Dendritic cell treated with granulocyte-macrophage colony-stimulating factor and Interleukin-4, amounts not matched to agents 40 ng/mL and 50 ng/mL, for 4 days (primary cell): ENCODE measurements at regions not wholly inside any gene's neighbourhood (a gene's known extent, or its start where the extent isn't known, plus 50 kb on each side); places are given as distances from the start of the nearest gene placed in this dataset.

ENCODE experiments used
- H3K27ac Mint-ChIP-seq: one replicate; pipeline ENCODE4 v1.8.0; 2022; ENCODE audit warnings: mild to moderate bottlenecking, mixed read lengths
- H3K27me3 Mint-ChIP-seq: one replicate; pipeline ENCODE4 v1.8.0; 2022; ENCODE audit warnings: mild to moderate bottlenecking, mixed read lengths
- H3K36me3 Mint-ChIP-seq: one replicate; pipeline ENCODE4 v1.8.0; 2022; ENCODE audit warnings: low read depth, mixed read lengths
- H3K4me1 Mint-ChIP-seq: one replicate; pipeline ENCODE4 v1.8.0; 2022; ENCODE audit warnings: low read depth, mixed read lengths
- H3K4me3 Mint-ChIP-seq: one replicate; pipeline ENCODE4 v1.8.0; 2022; ENCODE audit warnings: mild to moderate bottlenecking, moderate library complexity, mixed read lengths
- H3K9me3 Mint-ChIP-seq: one replicate; pipeline ENCODE4 v1.8.0; 2022; ENCODE audit warnings: mixed read lengths
- intact Hi-C: fragments of 100-400 bp; cut with micrococcal nuclease; formaldehyde crosslinking; loops from one replicate; pipeline ENCODE4 v1.15.0; 2022

DNA sequence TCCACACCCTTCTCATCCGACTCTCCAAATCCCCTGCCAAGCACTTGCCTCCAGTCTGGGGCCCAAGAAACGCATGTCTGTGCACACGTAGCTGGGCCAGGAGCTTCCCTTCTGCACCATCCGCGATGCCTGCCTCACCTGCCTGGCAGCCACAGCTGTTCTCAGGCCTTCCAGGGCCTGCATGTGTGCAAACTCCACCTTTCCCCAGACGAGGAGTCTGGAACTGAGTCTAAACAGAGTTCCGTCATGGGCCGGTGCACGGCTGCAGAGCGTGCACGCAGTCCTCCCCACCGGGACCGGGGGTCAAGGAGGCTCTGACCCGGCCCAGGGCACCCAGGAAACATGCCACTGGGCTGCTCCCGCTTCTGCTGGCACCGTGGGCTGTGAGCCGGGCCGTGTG, 66.8 kb upstream of the SALL3 start:
- Mint-ChIP-seq H3K4me3 (no peak overlapping the region), H3K9me3 (peaks cover 9% of the 10 kb centered on the region), H3K36me3 (no peaks in the 10 kb centered on the region), H3K4me1 (no peaks in the 10 kb centered on the region), H3K27ac (no peak overlapping the region), H3K27me3 (peaks cover 3% of the 10 kb centered on the region)
- intact Hi-C loops: no loop called here

DNA sequence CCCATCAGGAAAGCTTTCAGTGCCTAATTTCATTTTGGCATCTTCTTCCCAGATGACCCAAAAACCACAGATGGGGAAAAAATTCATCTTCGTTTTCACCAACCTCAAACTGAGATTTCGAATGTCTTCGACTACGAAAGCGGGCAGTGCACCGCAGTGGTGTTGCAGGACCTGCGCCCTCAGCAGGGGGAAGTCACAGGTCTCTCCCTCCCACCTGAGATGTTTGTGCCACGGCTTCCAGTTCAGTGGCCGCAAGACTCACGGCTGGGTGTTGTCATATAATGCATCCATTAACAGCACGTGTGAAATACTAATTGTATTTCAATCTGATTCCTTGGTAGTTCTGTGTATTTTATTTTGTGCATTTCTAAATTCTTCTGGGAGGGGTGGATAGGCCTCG, 66.2 kb upstream of the SALL3 start:
- Mint-ChIP-seq H3K9me3 (peaks cover 9% of the 10 kb centered on the region), H3K4me3 (no peak overlapping the region), H3K36me3 (no peaks in the 10 kb centered on the region), H3K4me1 (no peaks in the 10 kb centered on the region), H3K27me3 (peaks cover 3% of the 10 kb centered on the region), H3K27ac (no peak overlapping the region)
- intact Hi-C loops: no loop called here

DNA sequence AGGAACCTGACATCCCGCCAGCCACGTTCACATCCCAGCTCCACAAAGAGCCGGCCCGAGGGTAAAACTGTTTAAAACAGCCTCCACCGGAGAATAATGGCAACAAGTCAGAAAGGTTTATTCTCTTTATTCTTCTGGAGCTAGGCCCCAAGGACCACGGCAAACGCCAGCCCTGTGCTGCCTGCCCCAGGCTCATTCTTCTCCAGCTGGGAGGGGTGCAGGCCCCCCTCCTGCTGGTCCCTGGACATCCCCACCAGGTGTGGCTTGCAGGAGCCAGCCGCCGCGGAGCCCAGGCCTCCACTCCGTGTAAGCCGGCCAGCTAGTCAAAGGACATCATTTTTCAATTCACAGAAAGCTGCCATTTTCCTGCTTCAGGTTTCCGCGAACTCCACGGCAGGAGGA, 65.8 kb upstream of the SALL3 start:
- H3K9me3 Mint-ChIP-seq: peaks cover 9% of the 10 kb centered on the region
- no peaks in the 10 kb centered on the region for H3K36me3 Mint-ChIP-seq
- peaks cover 3% of the 10 kb centered on the region for H3K27me3 Mint-ChIP-seq
- intact Hi-C loops: no loop called here
- no peaks in the 10 kb centered on the region for H3K4me1 Mint-ChIP-seq
- H3K4me3 Mint-ChIP-seq: no peak overlapping the region
- H3K27ac Mint-ChIP-seq: no peak overlapping the region

DNA sequence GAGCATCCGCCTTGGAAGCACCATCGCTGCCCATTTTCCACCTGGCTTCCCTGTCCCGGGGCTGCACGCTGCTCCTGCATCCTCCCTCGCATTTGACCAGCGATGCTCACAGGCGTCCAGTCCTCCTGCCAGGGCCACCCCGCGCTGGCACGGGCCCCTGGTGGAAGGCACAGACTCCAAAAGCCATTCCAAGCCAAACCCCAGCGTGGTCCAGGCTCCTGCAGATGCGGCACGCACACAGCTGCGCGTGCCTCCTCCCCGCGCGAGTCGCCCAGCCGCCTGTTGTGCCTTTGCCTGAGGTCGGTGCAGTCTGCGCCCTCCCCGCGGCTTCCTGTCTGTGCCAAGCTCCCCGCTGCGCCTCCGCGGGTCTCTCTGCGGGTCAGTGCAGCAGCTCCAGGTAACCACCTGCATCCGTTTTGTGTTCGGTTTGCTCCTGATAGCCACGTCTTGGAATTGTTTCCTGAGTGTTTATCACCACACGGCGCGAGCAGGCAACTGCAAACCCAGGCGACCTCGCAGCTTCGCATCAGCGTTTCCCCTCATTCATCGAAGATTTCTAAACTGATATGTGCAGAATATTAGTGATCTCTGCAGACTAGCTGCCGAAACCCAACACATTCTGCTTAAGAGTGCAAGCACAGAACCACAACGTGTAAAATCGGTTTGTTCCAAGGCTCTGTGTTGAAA, 65.2 kb upstream of the SALL3 start:
- Mint-ChIP-seq H3K36me3 (no peaks in the 10 kb centered on the region), H3K27ac (no peak overlapping the region), H3K27me3 (peaks cover 3% of the 10 kb centered on the region), H3K4me1 (no peaks in the 10 kb centered on the region), H3K9me3 (peaks cover 9% of the 10 kb centered on the region), H3K4me3 (no peak overlapping the region)
- intact Hi-C loops: no loop called here

DNA sequence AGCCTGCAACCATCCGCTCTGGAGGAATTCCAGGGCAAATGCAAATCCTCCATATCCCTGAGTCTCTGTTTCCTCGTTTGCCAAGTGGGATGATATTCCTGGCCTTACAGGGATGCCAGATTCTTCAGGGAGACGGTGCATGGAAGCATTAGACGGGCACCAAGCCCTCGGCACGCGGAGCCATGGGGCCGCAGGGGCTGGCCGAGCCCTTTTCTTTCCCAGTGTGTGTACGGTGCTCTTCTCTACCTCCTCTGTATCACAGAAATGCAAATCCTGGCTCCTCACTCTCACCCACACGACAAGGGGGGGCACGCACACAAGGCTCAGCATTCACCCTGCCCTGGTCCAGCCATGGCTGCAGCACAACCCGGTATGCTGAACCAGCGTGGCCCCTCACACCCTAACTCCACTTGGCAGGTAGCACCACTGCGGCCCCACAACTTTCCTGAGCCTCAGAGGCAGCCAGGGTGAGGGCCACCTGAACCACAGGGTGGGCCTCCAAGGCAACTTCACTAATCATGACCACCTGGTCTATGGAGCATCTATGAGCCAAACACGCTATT, 64.1 kb upstream of the SALL3 start:
- no peaks in the 10 kb centered on the region for H3K36me3 Mint-ChIP-seq
- intact Hi-C loops: loop anchor here (2.0 kb wide), 1 partner anchor 41 kb away; no protein-coding TSS in a partner anchor
- peaks cover 3% of the 10 kb centered on the region for H3K27me3 Mint-ChIP-seq
- no peaks in the 10 kb centered on the region for H3K4me1 Mint-ChIP-seq
- no peak overlapping the region for H3K4me3 Mint-ChIP-seq
- H3K27ac Mint-ChIP-seq: no peak overlapping the region
- H3K9me3 Mint-ChIP-seq: peaks cover 9% of the 10 kb centered on the region

DNA sequence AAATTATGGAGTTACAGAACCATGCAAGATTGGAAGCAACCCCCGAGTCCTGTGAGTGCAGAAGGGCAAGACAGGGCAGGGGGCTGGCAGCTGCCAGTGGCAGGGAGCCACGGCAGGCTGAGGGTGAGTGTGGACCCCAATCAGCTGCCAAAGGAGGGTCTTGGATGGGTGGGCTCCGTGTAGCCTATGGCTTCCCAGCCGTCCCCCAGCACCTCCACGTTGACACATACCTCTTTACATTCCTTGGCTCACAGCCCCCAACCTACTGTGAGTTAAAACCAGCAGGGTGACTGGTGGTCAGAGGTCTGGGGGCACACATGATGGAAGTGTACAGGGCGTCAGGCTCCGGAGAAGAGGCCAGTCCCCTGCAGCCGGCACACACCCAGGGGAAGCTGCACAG, 60.9 kb upstream of the SALL3 start:
- H3K4me1 Mint-ChIP-seq: no peaks in the 10 kb centered on the region
- H3K27ac Mint-ChIP-seq: no peak overlapping the region
- H3K4me3 Mint-ChIP-seq: no peak overlapping the region
- H3K27me3 Mint-ChIP-seq: peaks cover 3% of the 10 kb centered on the region
- no peaks in the 10 kb centered on the region for H3K36me3 Mint-ChIP-seq
- peaks cover 9% of the 10 kb centered on the region for H3K9me3 Mint-ChIP-seq
- intact Hi-C loops: no loop called here

DNA sequence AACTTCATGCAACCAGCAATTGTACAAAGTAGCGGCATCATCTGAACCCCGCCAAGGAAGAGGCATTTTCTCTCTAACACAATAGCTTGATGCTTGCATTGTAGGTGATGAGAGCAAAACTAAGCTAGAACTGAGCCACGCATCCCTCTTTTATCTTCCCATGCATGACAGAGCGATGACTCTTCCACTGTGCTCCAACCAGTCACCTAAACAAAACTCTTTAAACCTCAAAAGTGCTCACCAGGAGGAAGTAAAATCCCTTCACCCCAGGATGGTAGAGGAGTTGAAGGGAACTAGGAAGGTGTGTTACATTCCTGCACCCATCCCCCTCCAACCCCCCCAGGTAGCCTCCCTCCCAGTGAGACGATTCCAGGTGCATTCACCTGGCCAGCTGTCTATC, 59.7 kb upstream of the SALL3 start:
- Mint-ChIP-seq H3K27me3 (no peaks in the 10 kb centered on the region), H3K27ac (no peak overlapping the region), H3K9me3 (peaks cover 9% of the 10 kb centered on the region), H3K4me1 (no peaks in the 10 kb centered on the region), H3K36me3 (no peaks in the 10 kb centered on the region), H3K4me3 (no peak overlapping the region)
- intact Hi-C loops: no loop called here

DNA sequence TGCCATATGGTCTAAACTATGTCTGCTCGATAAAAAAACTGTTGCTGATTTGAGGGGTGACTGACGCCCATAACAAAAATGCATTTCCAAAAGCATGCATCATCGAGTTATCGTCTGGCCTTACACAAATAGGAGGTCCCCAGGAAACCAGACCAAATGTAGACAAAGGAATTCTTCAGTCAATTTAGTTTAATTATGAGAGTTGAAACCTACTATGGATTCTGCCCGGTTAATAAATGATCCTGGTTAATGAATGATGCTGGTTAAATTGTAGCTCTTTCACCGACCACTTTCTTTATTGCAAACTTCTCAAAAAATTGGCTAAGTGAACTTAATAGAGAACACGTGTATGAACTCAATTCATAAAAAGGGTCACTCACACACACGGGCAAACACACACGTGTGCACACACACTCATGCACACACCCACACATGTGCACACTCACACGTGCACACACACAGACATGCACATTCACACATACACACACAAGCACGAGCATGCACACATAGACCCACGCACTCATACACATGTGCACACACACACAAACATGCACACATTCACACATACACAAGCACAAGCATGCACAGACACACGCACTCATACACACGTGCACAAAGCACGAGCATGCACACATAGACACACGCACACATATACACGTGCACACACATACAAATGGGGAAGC, 59.0 kb upstream of the SALL3 start:
- no peaks in the 10 kb centered on the region for H3K4me1 Mint-ChIP-seq
- peaks cover 9% of the 10 kb centered on the region for H3K9me3 Mint-ChIP-seq
- intact Hi-C loops: no loop called here
- no peaks in the 10 kb centered on the region for H3K27me3 Mint-ChIP-seq
- no peaks in the 10 kb centered on the region for H3K36me3 Mint-ChIP-seq
- no peak overlapping the region for H3K4me3 Mint-ChIP-seq
- H3K27ac Mint-ChIP-seq: no peak overlapping the region

DNA sequence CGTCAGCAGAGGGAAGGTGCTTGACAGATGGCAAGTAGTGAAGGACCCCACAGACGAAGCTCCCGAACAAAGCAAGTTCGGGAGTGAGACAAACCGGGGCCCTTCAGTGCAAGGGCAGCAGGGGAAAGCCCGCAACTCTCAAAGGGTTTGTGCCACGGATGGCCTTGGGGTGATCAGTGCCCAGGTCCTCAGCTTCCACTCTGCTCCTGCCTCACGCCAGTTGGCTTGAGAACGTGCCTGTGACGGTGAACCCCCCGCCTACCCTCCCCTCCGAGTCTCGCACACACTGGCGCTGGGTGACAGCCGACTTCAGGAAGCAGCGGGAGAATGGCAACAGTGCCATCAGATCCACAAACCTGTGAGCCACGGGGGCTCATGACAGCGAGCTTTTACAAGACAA, 56.8 kb upstream of the SALL3 start:
- Mint-ChIP-seq H3K4me3 (no peak overlapping the region), H3K36me3 (no peaks in the 10 kb centered on the region), H3K9me3 (peaks cover under 1% of the 10 kb centered on the region), H3K27me3 (no peaks in the 10 kb centered on the region), H3K27ac (no peak overlapping the region), H3K4me1 (no peaks in the 10 kb centered on the region)
- intact Hi-C loops: no loop called here

DNA sequence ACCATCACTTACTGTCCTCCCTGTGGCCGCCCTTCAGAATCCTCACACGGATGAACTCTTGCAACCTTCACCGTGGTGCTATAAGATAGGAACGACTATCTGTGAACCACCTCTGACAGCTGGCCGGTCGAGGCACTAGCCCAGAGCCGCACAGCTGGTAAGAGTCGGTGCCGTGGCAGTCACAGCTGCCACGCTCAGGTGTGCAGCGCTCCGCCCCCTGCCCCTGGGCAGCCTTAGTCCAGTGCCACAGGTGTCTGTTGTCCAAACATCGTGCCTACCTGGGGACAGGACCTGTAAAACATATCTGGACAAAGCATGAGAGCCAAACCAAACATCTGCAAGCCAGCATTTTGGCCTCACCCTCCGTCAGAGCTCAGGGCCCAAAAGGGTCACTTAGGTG, 55.3 kb upstream of the SALL3 start:
- no peak overlapping the region for H3K27ac Mint-ChIP-seq
- intact Hi-C loops: no loop called here
- H3K27me3 Mint-ChIP-seq: no peaks in the 10 kb centered on the region
- no peaks in the 10 kb centered on the region for H3K4me1 Mint-ChIP-seq
- no peaks in the 10 kb centered on the region for H3K9me3 Mint-ChIP-seq
- no peaks in the 10 kb centered on the region for H3K36me3 Mint-ChIP-seq
- no peak overlapping the region for H3K4me3 Mint-ChIP-seq

DNA sequence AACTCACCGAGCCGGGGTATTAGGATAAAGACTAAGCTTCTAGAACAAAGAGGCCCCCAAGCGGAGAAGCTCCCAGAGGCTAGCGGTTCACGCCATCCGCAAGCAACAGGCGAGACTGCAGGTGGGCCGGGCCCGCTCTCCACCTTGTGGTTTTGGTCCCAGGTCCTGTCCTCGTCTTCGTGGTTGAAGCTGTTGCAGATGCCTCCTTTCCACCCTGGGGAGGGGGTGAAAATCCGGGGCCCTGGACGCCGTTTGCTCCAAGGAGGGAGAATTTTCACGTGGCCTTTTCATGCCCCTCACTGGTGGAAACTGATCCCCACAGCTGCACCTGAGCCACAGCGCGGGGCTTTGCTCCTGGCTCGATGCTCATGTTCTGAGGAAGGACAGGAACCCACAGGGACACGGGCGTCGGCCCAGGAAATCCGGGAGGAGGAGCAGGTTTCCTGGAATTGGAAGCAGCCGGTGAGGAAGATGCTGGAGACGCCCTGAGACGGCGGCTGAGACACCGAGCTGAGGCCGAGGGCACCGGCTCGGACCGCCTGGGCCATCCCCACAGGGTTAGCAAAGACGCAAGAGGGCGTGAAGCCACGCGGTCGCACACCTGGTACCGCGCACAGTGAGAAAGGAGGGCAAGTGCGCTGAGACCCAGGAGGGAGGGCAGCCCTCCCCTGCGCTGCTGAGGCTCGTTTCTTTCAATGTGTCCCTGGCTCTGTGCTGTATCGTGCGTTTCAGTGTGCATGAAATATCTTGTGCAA, 54.7 kb upstream of the SALL3 start:
- no peaks in the 10 kb centered on the region for H3K27me3 Mint-ChIP-seq
- intact Hi-C loops: no loop called here
- no peaks in the 10 kb centered on the region for H3K9me3 Mint-ChIP-seq
- H3K4me1 Mint-ChIP-seq: no peaks in the 10 kb centered on the region
- no peaks in the 10 kb centered on the region for H3K36me3 Mint-ChIP-seq
- H3K27ac Mint-ChIP-seq: no peak overlapping the region
- H3K4me3 Mint-ChIP-seq: no peak overlapping the region

DNA sequence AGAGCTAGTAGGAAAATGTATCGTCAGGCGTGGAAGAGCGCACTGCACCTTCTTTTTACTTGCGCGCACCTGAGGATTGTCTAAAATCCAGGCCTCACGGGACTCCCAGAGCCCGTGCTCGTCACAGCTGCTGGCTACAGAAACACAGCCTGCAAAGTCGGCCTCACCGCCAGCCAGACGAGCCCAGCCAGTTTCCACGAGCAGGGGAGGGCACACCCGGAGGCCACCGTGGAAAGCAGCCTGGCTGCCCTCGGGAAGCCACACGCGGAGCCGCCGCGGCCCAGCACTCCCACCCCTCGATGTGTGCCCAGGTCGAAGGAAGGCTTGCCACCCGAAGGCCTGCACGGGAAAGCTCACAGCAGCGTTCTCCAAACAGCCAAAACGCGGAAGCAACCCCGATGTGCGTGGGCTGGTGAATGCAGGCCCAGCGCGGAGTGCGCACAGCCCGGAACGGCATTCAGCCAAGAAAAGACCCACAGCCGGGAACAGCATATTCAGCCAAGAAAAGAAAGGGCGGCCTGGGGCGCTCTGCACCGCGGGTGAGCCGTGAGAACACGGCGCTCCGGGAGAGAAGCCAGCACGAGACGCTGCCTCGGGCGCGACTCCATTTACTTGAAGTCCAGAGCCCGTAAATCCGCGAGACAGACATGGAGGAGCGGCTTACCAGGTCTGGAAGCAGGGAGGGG, 53.9 kb upstream of the SALL3 start:
- H3K36me3 Mint-ChIP-seq: no peaks in the 10 kb centered on the region
- H3K27ac Mint-ChIP-seq: no peak overlapping the region
- intact Hi-C loops: no loop called here
- no peaks in the 10 kb centered on the region for H3K4me1 Mint-ChIP-seq
- no peak overlapping the region for H3K4me3 Mint-ChIP-seq
- no peaks in the 10 kb centered on the region for H3K27me3 Mint-ChIP-seq
- no peaks in the 10 kb centered on the region for H3K9me3 Mint-ChIP-seq

DNA sequence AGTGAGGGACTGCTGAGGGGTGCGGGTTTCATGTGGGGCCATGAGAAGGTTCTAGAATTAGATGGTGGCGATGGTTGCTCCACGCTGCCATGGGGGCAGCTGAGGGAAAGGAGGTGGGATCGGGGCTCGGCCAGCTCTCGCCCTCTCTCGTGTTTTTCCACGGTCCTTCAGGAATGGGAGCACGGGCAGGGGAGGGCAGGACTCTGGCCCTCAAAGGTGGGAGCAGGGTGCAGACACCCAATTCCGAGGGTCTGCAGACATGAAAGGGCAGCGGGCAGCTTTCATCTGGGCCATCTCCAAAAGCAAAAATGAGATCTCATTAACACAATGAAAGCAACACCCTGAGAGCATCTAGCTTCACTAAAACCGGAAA, 53.4 kb upstream of the SALL3 start:
- H3K36me3 Mint-ChIP-seq: no peaks in the 10 kb centered on the region
- H3K4me3 Mint-ChIP-seq: no peak overlapping the region

DNA sequence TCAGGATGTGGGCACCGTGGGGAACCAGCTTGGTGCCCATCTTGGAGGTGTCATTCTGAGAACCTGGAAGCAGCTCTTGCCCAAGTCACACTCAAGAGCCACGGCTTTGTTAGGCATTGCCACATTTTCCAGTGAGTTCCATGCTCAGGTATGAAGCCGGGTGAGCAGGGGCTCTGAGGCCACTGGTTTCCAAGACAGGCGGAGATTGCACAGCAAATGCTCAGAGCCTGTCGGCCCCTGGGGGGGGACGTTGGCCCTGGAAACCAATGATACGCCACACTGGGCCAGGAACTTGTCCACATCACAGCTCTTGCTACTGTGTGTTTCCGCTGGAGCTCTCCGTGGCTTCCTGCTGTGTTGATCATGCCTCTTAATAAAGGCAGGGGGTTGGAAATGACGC, 52.5 kb upstream of the SALL3 start:
- intact Hi-C loops: no loop called here
- no peaks in the 10 kb centered on the region for H3K9me3 Mint-ChIP-seq
- no peak overlapping the region for H3K4me3 Mint-ChIP-seq
- H3K36me3 Mint-ChIP-seq: no peaks in the 10 kb centered on the region
- no peaks in the 10 kb centered on the region for H3K4me1 Mint-ChIP-seq
- H3K27ac Mint-ChIP-seq: no peak overlapping the region
- no peaks in the 10 kb centered on the region for H3K27me3 Mint-ChIP-seq

More for the DNA sequence above, 53.4 kb upstream of the SALL3 start:
- H3K27me3 Mint-ChIP-seq: no peaks in the 10 kb centered on the region
- no peaks in the 10 kb centered on the region for H3K9me3 Mint-ChIP-seq
- H3K27ac Mint-ChIP-seq: no peak overlapping the region
- intact Hi-C loops: no loop called here
- H3K4me1 Mint-ChIP-seq: no peaks in the 10 kb centered on the region
